GM12891 (cell line): ENCODE measurements at regions not wholly inside any gene's neighbourhood (a gene's known extent, or its start where the extent isn't known, plus 50 kb on each side); places are given as distances from the start of the nearest gene placed in this dataset.

Source experiments
- POLR2A ChIP-seq: IDR thresholded peaks from 2 replicates; pipeline ENCODE4 v1.6.1; 2011; ENCODE audit warnings: low read depth, low read length, control low read depth
- POLR2AphosphoS5 ChIP-seq: IDR thresholded peaks from 2 replicates; pipeline ENCODE4 v1.6.1; 2011; ENCODE audit warnings: low read depth, low read length, control low read depth
- SPI1 ChIP-seq: IDR thresholded peaks from 2 replicates; pipeline ENCODE4 v1.6.1; 2011; ENCODE audit warnings: low read depth, low read length, control low read depth
- TAF1 ChIP-seq: IDR thresholded peaks from 2 replicates; pipeline ENCODE4 v1.6.1; 2011; ENCODE audit warnings: low read depth, low read length, control low read depth

DNA sequence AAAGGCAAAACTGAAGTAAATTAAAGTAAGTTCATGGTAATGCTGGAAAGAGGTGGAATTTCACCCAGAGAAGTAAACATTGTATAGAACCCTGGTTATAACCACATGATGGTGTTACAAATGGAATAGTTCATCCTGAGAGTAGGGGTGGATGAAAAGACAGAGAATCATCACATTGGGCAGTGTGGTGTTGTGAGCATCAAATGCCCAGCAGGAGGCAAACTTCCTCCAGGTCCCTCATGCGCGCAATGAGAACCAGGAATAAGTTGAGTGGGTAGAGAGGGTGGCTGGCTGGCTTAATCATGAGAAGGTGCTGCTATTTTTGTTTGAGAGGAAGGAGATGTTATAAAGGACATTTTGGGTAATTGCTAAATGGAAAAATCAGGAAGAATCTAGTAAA lies 163.3 kb upstream of the HMHB1 start:
- no peak for TF ChIP-seq POLR2A
- TF ChIP-seq SPI1 = no peak
- TF ChIP-seq POLR2AphosphoS5 = no peak
- no peak for TF ChIP-seq TAF1
